HepG2 (cell line): ENCODE measurements at regions not wholly inside any gene's neighbourhood (a gene's known extent, or its start where the extent isn't known, plus 50 kb on each side); places are given as distances from the start of the nearest gene placed in this dataset.

ENCODE experiments used
- ATAC-seq: fragments of 200-7000 bp; cut with Tn5 transposase; 3 replicates; pipeline ENCODE4 v1.9.1; 2020; ENCODE audit warnings: mild to moderate bottlenecking, moderate library complexity
- BruUV-seq: library from RNA; stranded (reverse); fragments of 400-500 nt; replicated peaks from 2 replicates; lab custom pipeline; 2021; lab: Mats Ljungman, UMichigan
- CTCF ChIA-PET: fragments of 300-600 bp; formaldehyde crosslinking; extraction: SDS; loops from one replicate; lab custom pipeline; 2021; ENCODE audit warnings: low total read pairs, inconsistent platforms, low intra/inter-chr PET ratio; lab: Yijun Ruan, JAX
- POLR2A ChIA-PET: fragments of 350-600 bp; sonication (Branson Sonifier 250); formaldehyde crosslinking; loops from one replicate; lab custom pipeline; 2020; ENCODE audit warnings: antibody characterized with exemption, inconsistent platforms; lab: Yijun Ruan, JAX
- DNase-seq: peaks from one replicate; pipeline ENCODE4 v3.0.0-alpha.2; 2015; ENCODE audit warnings: low spot score
- FAIRE-seq: peaks from 3 replicates; lab custom pipeline; 2011; peaks lifted over from hg19 to GRCh38; lab: Jason Lieb, UNC
- H2AFZ ChIP-seq: one replicate; pipeline ENCODE4 v1.6.1; 2011; ENCODE audit warnings: low read length, inconsistent platforms
- H3K27ac ChIP-seq: fragments of 300-600 bp; 3 replicates; pipeline ENCODE4 v1.8.0; 2011; ENCODE audit warnings: mixed run types, mild to moderate bottlenecking, mixed read lengths, low read length, inconsistent platforms; ENCODE audit not compliant: insufficient read depth; ENCODE audit errors: extremely low read length
- H3K27me3 ChIP-seq, 2 experiments: fragments of 200-600 bp in 1 of 2; 2 replicates in 1 of 2; 3 replicates in 1 of 2; pipeline versions ENCODE4 v1.6.0 to v1.8.0; 2011; ENCODE audit warnings: low read length in 2 of 2, mild to moderate bottlenecking in 2 of 2, moderate library complexity in 2 of 2, inconsistent platforms in 1 of 2; ENCODE audit not compliant: insufficient read depth in 2 of 2, control insufficient read depth in 1 of 2
- H3K36me3 ChIP-seq, 2 experiments: fragments of 200-600 bp in 1 of 2; replicated peaks in 1 of 2; 2 replicates in 1 of 2; 3 replicates in 1 of 2; pipeline versions ENCODE4 v1.5.1 to v1.8.0; 2011; ENCODE audit warnings: low read length in 2 of 2, inconsistent platforms in 1 of 2; ENCODE audit not compliant: insufficient read depth in 2 of 2, control insufficient read depth in 1 of 2
- H3K4me1 ChIP-seq: 2 replicates; pipeline ENCODE4 v1.5.1; 2012; ENCODE audit warnings: low read length, inconsistent platforms; ENCODE audit not compliant: insufficient read depth
- H3K4me2 ChIP-seq: 2 replicates; pipeline ENCODE4 v1.6.0; 2011; ENCODE audit warnings: low read depth, low read length, inconsistent platforms
- H3K4me3 ChIP-seq, 3 experiments: fragments of 200-600 bp in 1 of 3; sonication (generic), shearing (Covaris generic) in 1 of 3; replicated peaks in 1 of 3; 2 replicates each; pipeline ENCODE4 v1.5.1; 2011 to 2016; ENCODE audit warnings: low read length in 3 of 3, inconsistent platforms in 2 of 3, low read depth in 2 of 3, mild to moderate bottlenecking in 2 of 3, control low read depth in 1 of 3, mixed read lengths in 1 of 3; ENCODE audit not compliant: insufficient read depth in 1 of 3
- H3K79me2 ChIP-seq: one replicate; pipeline ENCODE4 v1.6.1; 2011; ENCODE audit warnings: low read length, inconsistent platforms; ENCODE audit not compliant: insufficient read depth
- H3K9ac ChIP-seq: 2 replicates; pipeline ENCODE4 v1.6.0; 2011; ENCODE audit warnings: mild to moderate bottlenecking, low read depth, low read length, inconsistent platforms; ENCODE audit not compliant: insufficient read depth
- H3K9me3 ChIP-seq: 2 replicates; pipeline ENCODE4 v1.5.1; 2012; ENCODE audit warnings: mild to moderate bottlenecking, low read length
- H4K20me1 ChIP-seq: 2 replicates; pipeline ENCODE4 v1.6.0; 2011; ENCODE audit warnings: inconsistent platforms, mild to moderate bottlenecking, low read length, moderate library complexity; ENCODE audit not compliant: insufficient read depth
- MAF1 ChIP-seq: sonication (generic); formaldehyde crosslinking; IDR thresholded peaks from 2 replicates; pipeline ENCODE4 v1.5.0; 2020; ENCODE audit warnings: missing genetic modification reagents, borderline replicate concordance
- MEF2D ChIP-seq: sonication (generic); formaldehyde crosslinking; IDR thresholded peaks from 2 replicates; pipeline ENCODE4 v1.5.1; 2020; ENCODE audit warnings: mild to moderate bottlenecking, missing genetic modification reagents
- MYC ChIP-seq: sonication (generic); formaldehyde crosslinking; IDR thresholded peaks from 2 replicates; pipeline ENCODE4 v1.9.0; 2021; ENCODE audit warnings: missing genetic modification reagents, borderline replicate concordance
- NFIB ChIP-seq: sonication (generic); formaldehyde crosslinking; IDR thresholded peaks from 2 replicates; pipeline ENCODE4 v1.9.0; 2021; ENCODE audit warnings: missing genetic modification reagents, mild to moderate bottlenecking, borderline replicate concordance
- PHF5A ChIP-seq: IDR thresholded peaks from one replicate; pipeline ENCODE4 v1.6.1; 2018; ENCODE audit warnings: low read depth, missing genetic modification reagents; ENCODE audit not compliant: unreplicated experiment
- RARG ChIP-seq: sonication (generic); formaldehyde crosslinking; IDR thresholded peaks from 2 replicates; pipeline ENCODE4 v1.4.0; 2020; ENCODE audit warnings: low read depth, mild to moderate bottlenecking, missing genetic modification reagents
- SYNCRIP ChIP-seq: fragments of 200-400 bp; formaldehyde crosslinking; IDR thresholded peaks from 2 replicates; pipeline ENCODE4 v1.6.1; 2018; ENCODE audit warnings: mild to moderate bottlenecking, low read depth, low read length; ENCODE audit not compliant: insufficient read depth
- TCF7 ChIP-seq: sonication (generic); IDR thresholded peaks from 2 replicates; pipeline ENCODE4 v1.6.1; 2016; ENCODE audit warnings: antibody characterized with exemption, low read depth
- ZNF441 ChIP-seq: sonication (generic); formaldehyde crosslinking; IDR thresholded peaks from 2 replicates; pipeline ENCODE4 v1.7.0; 2021; ENCODE audit warnings: missing genetic modification reagents, borderline replicate concordance
- ZNF878 ChIP-seq: sonication (generic); formaldehyde crosslinking; IDR thresholded peaks from 2 replicates; pipeline ENCODE4 v1.8.1; 2023; ENCODE audit warnings: mild to moderate bottlenecking, missing genetic modification reagents, moderate library complexity
- WGBS: methylation state at CpG from one replicate; pipeline ENCODE4 v1.1.6; 2017; ENCODE audit warnings: low lambda C conversion rate; 5-methylcytosine and 5-hydroxymethylcytosine counted together
- in situ Hi-C: cut with HindIII; loops from 2 replicates; pipeline ENCODE4 v1.10.0; 2017; ENCODE audit warnings: low pct_unique_long_range_greater_than_20kb; ENCODE audit not compliant: extremely low pct_ligation_motif_present
- intact Hi-C: fragments of 100-400 bp; cut with micrococcal nuclease; formaldehyde crosslinking; loops from one replicate; pipeline ENCODE4 v1.10.0; 2022; ENCODE audit not compliant: unreplicated experiment
- TF ChIP-seq, protein P1 (sequence below): sonication (generic); formaldehyde crosslinking; IDR thresholded peaks from 2 replicates; pipeline ENCODE4 v1.5.1; 2020; ENCODE audit warnings: mild to moderate bottlenecking, missing genetic modification reagents, moderate library complexity
- TF ChIP-seq, protein P2 (sequence below): fragments of 450-650 bp; IDR thresholded peaks from 2 replicates; pipeline ENCODE4 v1.6.1; 2016
- TF ChIP-seq, protein P3 (sequence below): sonication (generic); formaldehyde crosslinking; IDR thresholded peaks from 2 replicates; pipeline ENCODE4 v1.8.1; 2022; ENCODE audit warnings: mild to moderate bottlenecking, missing genetic modification reagents
- TF ChIP-seq, protein P4 (sequence below): sonication (generic); formaldehyde crosslinking; IDR thresholded peaks from 2 replicates; pipeline ENCODE4 v1.4.0; 2020; ENCODE audit warnings: missing genetic modification reagents, borderline replicate concordance

DNA sequence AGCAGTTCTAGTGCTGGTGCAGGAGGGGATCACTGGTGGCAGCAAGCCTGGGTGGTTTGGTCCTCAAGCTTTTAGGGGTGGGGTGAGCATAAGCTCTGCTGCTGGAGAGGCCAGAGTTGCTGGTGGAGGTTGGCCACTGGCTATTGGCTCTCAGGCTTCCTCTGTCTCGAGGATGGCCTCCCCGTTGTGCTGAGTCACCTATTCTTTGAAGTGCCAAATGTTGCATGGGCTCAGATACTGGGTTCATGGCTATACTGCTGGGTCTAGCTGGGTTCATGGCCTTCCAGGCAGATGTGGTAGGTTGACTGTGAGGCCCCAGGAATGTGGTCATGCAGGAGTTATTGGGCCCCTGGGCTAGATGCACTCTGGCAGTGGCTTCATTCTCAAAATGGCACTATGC is 466.3 kb downstream of the NAF1 start (continued):
- TF ChIP-seq, protein P1, sequence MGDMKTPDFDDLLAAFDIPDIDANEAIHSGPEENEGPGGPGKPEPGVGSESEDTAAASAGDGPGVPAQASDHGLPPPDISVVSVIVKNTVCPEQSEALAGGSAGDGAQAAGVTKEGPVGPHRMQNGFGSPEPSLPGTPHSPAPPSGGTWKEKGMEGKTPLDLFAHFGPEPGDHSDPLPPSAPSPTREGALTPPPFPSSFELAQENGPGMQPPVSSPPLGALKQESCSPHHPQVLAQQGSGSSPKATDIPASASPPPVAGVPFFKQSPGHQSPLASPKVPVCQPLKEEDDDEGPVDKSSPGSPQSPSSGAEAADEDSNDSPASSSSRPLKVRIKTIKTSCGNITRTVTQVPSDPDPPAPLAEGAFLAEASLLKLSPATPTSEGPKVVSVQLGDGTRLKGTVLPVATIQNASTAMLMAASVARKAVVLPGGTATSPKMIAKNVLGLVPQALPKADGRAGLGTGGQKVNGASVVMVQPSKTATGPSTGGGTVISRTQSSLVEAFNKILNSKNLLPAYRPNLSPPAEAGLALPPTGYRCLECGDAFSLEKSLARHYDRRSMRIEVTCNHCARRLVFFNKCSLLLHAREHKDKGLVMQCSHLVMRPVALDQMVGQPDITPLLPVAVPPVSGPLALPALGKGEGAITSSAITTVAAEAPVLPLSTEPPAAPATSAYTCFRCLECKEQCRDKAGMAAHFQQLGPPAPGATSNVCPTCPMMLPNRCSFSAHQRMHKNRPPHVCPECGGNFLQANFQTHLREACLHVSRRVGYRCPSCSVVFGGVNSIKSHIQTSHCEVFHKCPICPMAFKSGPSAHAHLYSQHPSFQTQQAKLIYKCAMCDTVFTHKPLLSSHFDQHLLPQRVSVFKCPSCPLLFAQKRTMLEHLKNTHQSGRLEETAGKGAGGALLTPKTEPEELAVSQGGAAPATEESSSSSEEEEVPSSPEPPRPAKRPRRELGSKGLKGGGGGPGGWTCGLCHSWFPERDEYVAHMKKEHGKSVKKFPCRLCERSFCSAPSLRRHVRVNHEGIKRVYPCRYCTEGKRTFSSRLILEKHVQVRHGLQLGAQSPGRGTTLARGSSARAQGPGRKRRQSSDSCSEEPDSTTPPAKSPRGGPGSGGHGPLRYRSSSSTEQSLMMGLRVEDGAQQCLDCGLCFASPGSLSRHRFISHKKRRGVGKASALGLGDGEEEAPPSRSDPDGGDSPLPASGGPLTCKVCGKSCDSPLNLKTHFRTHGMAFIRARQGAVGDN (CRISPR knock-in tag), result no peak
- no peak for TF ChIP-seq SYNCRIP
- no peak for TF ChIP-seq MEF2D
- no peak for TF ChIP-seq ZNF878 (CRISPR knock-in tag)

DNA sequence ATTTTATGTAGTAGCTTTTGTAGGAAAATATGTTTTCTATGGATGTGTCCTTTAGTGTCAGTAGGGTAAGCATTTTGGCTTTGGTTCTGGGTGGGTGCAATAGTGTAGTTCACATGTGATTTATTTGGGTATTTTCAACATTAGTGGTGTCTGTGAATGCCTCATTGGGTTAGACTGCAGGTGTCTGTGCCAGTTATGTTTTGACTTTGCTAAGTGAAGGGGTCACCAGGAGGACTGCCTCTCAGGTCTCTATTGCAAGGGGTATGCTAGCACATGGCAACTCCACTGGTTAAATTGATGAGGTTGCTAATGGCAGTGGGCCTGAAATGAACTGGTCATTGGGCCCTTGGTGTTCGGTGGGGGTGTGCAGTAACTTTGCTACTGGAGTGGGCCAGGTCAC is 467.1 kb downstream of the NAF1 start:
- WGBS, result no CpG with 5 or more reads among the region's 1 CpG
- Histone ChIP-seq H3K4me2 (no peak overlapping the region), H3K9ac (no peak overlapping the region), H3K36me3 (no peaks in the 10 kb centered on the region), H3K4me1 (no peaks in the 10 kb centered on the region), H3K9me3 (no peaks in the 10 kb centered on the region), H3K27me3 (no peaks in the 10 kb centered on the region; a peak in 1 of 5 replicates), H3K27ac (no peak overlapping the region), H3K79me2 (no peaks in the 10 kb centered on the region), H3K4me3 (no peak overlapping the region), H2AFZ (no peak overlapping the region), H4K20me1 (no peaks in the 10 kb centered on the region)
- in situ Hi-C loops (no loop called here), intact Hi-C loops (no loop called here)
- DNase-seq (no peak), FAIRE-seq (no peak), ATAC-seq (no peak)
- no TSS peak for BruUV-seq
- CTCF ChIA-PET, result no interaction called here
- POLR2A ChIA-PET, result no interaction called here
- no peak for TF ChIP-seq PHF5A
- no peak for TF ChIP-seq RARG (CRISPR knock-in tag)
- TF ChIP-seq NFIB (CRISPR knock-in tag), result no peak
- no peak for TF ChIP-seq MYC
- TF ChIP-seq TCF7, result no peak
- TF ChIP-seq MAF1 (CRISPR knock-in tag), result no peak
- TF ChIP-seq, protein P2, sequence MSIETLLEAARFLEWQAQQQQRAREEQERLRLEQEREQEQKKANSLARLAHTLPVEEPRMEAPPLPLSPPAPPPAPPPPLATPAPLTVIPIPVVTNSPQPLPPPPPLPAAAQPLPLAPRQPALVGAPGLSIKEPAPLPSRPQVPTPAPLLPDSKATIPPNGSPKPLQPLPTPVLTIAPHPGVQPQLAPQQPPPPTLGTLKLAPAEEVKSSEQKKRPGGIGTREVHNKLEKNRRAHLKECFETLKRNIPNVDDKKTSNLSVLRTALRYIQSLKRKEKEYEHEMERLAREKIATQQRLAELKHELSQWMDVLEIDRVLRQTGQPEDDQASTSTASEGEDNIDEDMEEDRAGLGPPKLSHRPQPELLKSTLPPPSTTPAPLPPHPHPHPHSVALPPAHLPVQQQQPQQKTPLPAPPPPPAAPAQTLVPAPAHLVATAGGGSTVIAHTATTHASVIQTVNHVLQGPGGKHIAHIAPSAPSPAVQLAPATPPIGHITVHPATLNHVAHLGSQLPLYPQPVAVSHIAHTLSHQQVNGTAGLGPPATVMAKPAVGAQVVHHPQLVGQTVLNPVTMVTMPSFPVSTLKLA, result no peak
- TF ChIP-seq ZNF441 (CRISPR knock-in tag), result no peak
- TF ChIP-seq, protein P3, sequence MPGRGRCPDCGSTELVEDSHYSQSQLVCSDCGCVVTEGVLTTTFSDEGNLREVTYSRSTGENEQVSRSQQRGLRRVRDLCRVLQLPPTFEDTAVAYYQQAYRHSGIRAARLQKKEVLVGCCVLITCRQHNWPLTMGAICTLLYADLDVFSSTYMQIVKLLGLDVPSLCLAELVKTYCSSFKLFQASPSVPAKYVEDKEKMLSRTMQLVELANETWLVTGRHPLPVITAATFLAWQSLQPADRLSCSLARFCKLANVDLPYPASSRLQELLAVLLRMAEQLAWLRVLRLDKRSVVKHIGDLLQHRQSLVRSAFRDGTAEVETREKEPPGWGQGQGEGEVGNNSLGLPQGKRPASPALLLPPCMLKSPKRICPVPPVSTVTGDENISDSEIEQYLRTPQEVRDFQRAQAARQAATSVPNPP (CRISPR knock-in tag), result no peak
- TF ChIP-seq, protein P4, sequence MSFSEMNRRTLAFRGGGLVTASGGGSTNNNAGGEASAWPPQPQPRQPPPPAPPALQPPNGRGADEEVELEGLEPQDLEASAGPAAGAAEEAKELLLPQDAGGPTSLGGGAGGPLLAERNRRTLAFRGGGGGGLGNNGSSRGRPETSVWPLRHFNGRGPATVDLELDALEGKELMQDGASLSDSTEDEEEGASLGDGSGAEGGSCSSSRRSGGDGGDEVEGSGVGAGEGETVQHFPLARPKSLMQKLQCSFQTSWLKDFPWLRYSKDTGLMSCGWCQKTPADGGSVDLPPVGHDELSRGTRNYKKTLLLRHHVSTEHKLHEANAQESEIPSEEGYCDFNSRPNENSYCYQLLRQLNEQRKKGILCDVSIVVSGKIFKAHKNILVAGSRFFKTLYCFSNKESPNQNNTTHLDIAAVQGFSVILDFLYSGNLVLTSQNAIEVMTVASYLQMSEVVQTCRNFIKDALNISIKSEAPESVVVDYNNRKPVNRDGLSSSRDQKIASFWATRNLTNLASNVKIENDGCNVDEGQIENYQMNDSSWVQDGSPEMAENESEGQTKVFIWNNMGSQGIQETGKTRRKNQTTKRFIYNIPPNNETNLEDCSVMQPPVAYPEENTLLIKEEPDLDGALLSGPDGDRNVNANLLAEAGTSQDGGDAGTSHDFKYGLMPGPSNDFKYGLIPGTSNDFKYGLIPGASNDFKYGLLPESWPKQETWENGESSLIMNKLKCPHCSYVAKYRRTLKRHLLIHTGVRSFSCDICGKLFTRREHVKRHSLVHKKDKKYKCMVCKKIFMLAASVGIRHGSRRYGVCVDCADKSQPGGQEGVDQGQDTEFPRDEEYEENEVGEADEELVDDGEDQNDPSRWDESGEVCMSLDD (CRISPR knock-in tag), result no peak
